ENCODE measurements at regions not wholly inside any gene's neighbourhood (a gene's known extent, or its start where the extent isn't known, plus 50 kb on each side); places are given as distances from the start of the nearest gene placed in this dataset.

GRCh38 chr2:44077942-44078511 is 82.2 kb upstream of the LRPPRC start:
- Histone ChIP-seq H3K9me2 (ENCODE audit: low read depth, low read length) (no peaks in the 10 kb centered on the region), H3K27ac (ENCODE audit: low read depth, low read length, poor library complexity, severe bottlenecking) (no peak overlapping the region), H3K4me1 (ENCODE audit: insufficient read depth, low read length, severe bottlenecking) (no peaks in the 10 kb centered on the region), H3K4me3 (ENCODE audit: low read depth, low read length, poor library complexity, severe bottlenecking) (no peak overlapping the region), H3K9me3 (ENCODE audit: low read length) (no peaks in the 10 kb centered on the region), H3K4me2 (ENCODE audit: low read length) (no peak overlapping the region), H3F3A (ENCODE audit: insufficient read depth, low read length) (no peaks in the 10 kb centered on the region), H3K36me3 (ENCODE audit: insufficient read depth, low read length) (no peaks in the 10 kb centered on the region), H3K9ac (ENCODE audit: low read length) (no peak overlapping the region), H4K20me1 (ENCODE audit: insufficient read depth, low read length) (no peaks in the 10 kb centered on the region), H3K27me3 (ENCODE audit: insufficient read depth, low read length) (no peaks in the 10 kb centered on the region), H3K79me2 (ENCODE audit: insufficient read depth, low read length) (no peaks in the 10 kb centered on the region), H2AFZ (ENCODE audit: low read length) (no peak overlapping the region)
- TF ChIP-seq CTCF (IDR thresholded peaks at IDR 0.05; ENCODE audit: low read length) (no peak), EZH2 (IDR thresholded peaks at IDR 0.05; ENCODE audit: borderline replicate concordance, low read length) (no peak)

- Histone ChIP-seq H3K27me3 (ENCODE audit: insufficient read depth, low read length) (no peaks in the 10 kb centered on the region), H3K4me3 (ENCODE audit: low read depth, low read length, poor library complexity, severe bottlenecking) (no peak overlapping the region), H3K79me2 (ENCODE audit: insufficient read depth, low read length) (no peaks in the 10 kb centered on the region), H4K20me1 (ENCODE audit: insufficient read depth, low read length) (no peaks in the 10 kb centered on the region), H3K36me3 (ENCODE audit: insufficient read depth, low read length) (no peaks in the 10 kb centered on the region), H3F3A (ENCODE audit: insufficient read depth, low read length) (no peaks in the 10 kb centered on the region), H3K9me2 (ENCODE audit: low read depth, low read length) (no peaks in the 10 kb centered on the region), H3K27ac (ENCODE audit: low read depth, low read length, poor library complexity, severe bottlenecking) (no peak overlapping the region), H3K4me2 (ENCODE audit: low read length) (no peak overlapping the region), H3K4me1 (ENCODE audit: insufficient read depth, low read length, severe bottlenecking) (no peaks in the 10 kb centered on the region), H2AFZ (ENCODE audit: low read length) (no peak overlapping the region), H3K9me3 (ENCODE audit: low read length) (no peaks in the 10 kb centered on the region), H3K9ac (ENCODE audit: low read length) (no peak overlapping the region)
- TF ChIP-seq CTCF (IDR thresholded peaks at IDR 0.05; ENCODE audit: low read length) (no peak), EZH2 (IDR thresholded peaks at IDR 0.05; ENCODE audit: borderline replicate concordance, low read length) (no peak)
These were observed 83.9 kb upstream of the LRPPRC start for GRCh38 chr2:44079686-44080085.

- H2AFZ ChIP-seq (ENCODE audit: low read length): no peak overlapping the region
- H4K20me1 ChIP-seq (ENCODE audit: insufficient read depth, low read length): no peaks in the 10 kb centered on the region
- H3F3A ChIP-seq (ENCODE audit: insufficient read depth, low read length): no peaks in the 10 kb centered on the region
- H3K4me1 ChIP-seq (ENCODE audit: insufficient read depth, low read length, severe bottlenecking): peaks cover 6% of the 10 kb centered on the region
- no peaks in the 10 kb centered on the region for H3K27me3 ChIP-seq (ENCODE audit: insufficient read depth, low read length)
- no peaks in the 10 kb centered on the region for H3K9me2 ChIP-seq (ENCODE audit: low read depth, low read length)
- H3K9ac ChIP-seq (ENCODE audit: low read length): no peak overlapping the region
- H3K4me3 ChIP-seq (ENCODE audit: low read depth, low read length, poor library complexity, severe bottlenecking): no peak overlapping the region
- H3K27ac ChIP-seq (ENCODE audit: low read depth, low read length, poor library complexity, severe bottlenecking): no peak overlapping the region
- no peak overlapping the region for H3K4me2 ChIP-seq (ENCODE audit: low read length)
- H3K9me3 ChIP-seq (ENCODE audit: low read length): no peaks in the 10 kb centered on the region
- no peaks in the 10 kb centered on the region for H3K79me2 ChIP-seq (ENCODE audit: insufficient read depth, low read length)
- TF ChIP-seq CTCF (IDR thresholded peaks at IDR 0.05; ENCODE audit: low read length) (no peak), EZH2 (IDR thresholded peaks at IDR 0.05; ENCODE audit: borderline replicate concordance, low read length) (no peak)
- no peaks in the 10 kb centered on the region for H3K36me3 ChIP-seq (ENCODE audit: insufficient read depth, low read length)
These were observed 85.6 kb upstream of the PPM1B start for GRCh38 chr2:44083054-44083453.
